ENCODE measurements at regions not wholly inside any gene's neighbourhood (a gene's known extent, or its start where the extent isn't known, plus 50 kb on each side); places are given as distances from the start of the nearest gene placed in this dataset.
A peak's percentile ranks its signal among the peaks of the same experiment; 100 is the strongest.

DNA sequence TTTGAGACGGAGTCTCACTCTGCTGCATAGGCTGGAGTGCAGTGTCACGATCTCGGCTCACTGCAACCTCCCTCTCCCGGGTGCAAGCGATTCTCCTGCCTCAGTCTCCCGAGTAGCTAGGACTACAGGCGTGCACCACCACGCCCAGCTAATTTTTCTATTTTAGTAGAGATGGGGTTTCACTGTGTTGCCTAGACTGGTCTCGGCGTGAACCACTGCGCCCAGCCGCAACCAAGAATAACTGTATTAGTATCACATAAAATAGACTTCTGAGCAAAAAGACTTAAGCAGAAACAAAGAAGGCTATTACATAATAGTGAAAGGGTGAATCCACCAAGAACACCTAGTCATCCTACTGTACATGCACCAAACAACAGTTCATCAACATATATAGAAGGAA, 67.6 kb upstream of the TFEC start:
- DNase-seq = no peak
- no peaks in the 10 kb centered on the region for H3K27me3 ChIP-seq (ENCODE audit: control insufficient read depth in 3 of 3, insufficient read depth in 3 of 3, low read length in 3 of 3)
- 94 to 97% (median 96%) methylated on average over 12 of the region's 12 CpGs for WGBS, 3 donors
- H3K36me3 ChIP-seq (ENCODE audit: control insufficient read depth in 3 of 3, insufficient read depth in 2 of 3, low read depth in 1 of 3, low read length in 3 of 3) = no peaks in the 10 kb centered on the region
- H3K4me3 ChIP-seq (ENCODE audit: low read depth in 1 of 3, low read length in 3 of 3) = no peak overlapping the region
- no peaks in the 10 kb centered on the region for H3K4me1 ChIP-seq (ENCODE audit: control insufficient read depth in 3 of 3, insufficient read depth in 2 of 3, low read depth in 1 of 3, low read length in 2 of 3)
- no peaks in the 10 kb centered on the region for H3K9me3 ChIP-seq (ENCODE audit: control insufficient read depth in 2 of 2, insufficient read depth in 1 of 2, low read depth in 1 of 2, low read length in 1 of 2)
- no peak for FAIRE-seq
- no peak overlapping the region for H3K27ac ChIP-seq (ENCODE audit: low read depth in 1 of 3, low read length in 2 of 3)

DNA sequence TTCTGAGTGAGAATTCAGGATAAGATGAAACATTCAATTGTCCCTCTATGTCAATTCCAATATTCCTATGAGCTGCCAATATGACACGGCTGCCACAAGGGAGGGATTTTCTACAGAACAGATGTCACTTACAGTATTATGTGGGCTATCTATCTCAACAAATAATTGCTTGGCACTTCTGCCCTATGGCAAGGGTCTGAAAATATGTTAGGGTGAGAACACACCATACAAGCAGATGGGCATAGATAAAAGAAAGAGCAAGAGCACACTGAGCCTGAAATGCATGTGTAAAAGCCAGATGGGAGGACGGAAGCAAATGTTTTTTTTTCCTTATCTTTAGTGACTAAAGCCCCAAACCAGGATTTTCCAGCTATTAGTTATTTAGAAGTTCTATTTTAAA, 70.1 kb upstream of the TFEC start:
- no peak overlapping the region for H3K4me3 ChIP-seq (ENCODE audit: low read depth in 1 of 3, low read length in 3 of 3)
- H3K4me1 ChIP-seq (ENCODE audit: control insufficient read depth in 3 of 3, insufficient read depth in 2 of 3, low read depth in 1 of 3, low read length in 2 of 3) = no peaks in the 10 kb centered on the region
- FAIRE-seq (no peak), DNase-seq (no peak)
- H3K36me3 ChIP-seq (ENCODE audit: control insufficient read depth in 3 of 3, insufficient read depth in 2 of 3, low read depth in 1 of 3, low read length in 3 of 3) = no peaks in the 10 kb centered on the region
- H3K9me3 ChIP-seq (ENCODE audit: control insufficient read depth in 2 of 2, insufficient read depth in 1 of 2, low read depth in 1 of 2, low read length in 1 of 2) = no peaks in the 10 kb centered on the region
- H3K27ac ChIP-seq (ENCODE audit: low read depth in 1 of 3, low read length in 2 of 3) = no peak overlapping the region
- no peaks in the 10 kb centered on the region for H3K27me3 ChIP-seq (ENCODE audit: control insufficient read depth in 3 of 3, insufficient read depth in 3 of 3, low read length in 3 of 3)
- 83 to 88% (median 86%) methylated on average over 2 of the region's 2 CpGs for WGBS, 3 donors

DNA sequence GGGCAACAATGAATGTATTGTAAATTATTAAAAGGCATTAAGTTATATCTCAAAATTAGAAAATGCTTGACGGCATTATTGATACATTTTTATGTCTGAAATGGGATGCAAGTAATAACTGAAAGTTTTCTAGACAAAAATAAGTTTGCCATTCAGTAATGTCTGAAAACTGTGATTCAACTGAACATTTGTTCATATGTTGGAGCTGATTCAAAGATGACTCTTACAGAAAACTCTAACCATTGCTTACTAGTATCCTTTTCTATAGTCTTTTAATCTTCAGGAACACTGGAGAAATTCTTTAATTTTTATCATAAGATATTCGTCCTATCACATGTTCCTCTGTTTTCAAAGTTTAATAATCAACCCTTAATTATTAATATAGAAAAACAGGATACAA, 71.1 kb upstream of the TFEC start:
- H3K27me3 ChIP-seq (ENCODE audit: control insufficient read depth in 3 of 3, insufficient read depth in 3 of 3, low read length in 3 of 3) = no peaks in the 10 kb centered on the region
- H3K36me3 ChIP-seq (ENCODE audit: control insufficient read depth in 3 of 3, insufficient read depth in 2 of 3, low read depth in 1 of 3, low read length in 3 of 3) = no peaks in the 10 kb centered on the region
- H3K27ac ChIP-seq (ENCODE audit: low read depth in 1 of 3, low read length in 2 of 3) = no peak overlapping the region
- WGBS, 3 donors = 56 to 83% (median 71%) methylated on average over 2 of the region's 2 CpGs
- DNase-seq = no peak
- H3K9me3 ChIP-seq (ENCODE audit: control insufficient read depth in 2 of 2, insufficient read depth in 1 of 2, low read depth in 1 of 2, low read length in 1 of 2) = no peaks in the 10 kb centered on the region
- no peaks in the 10 kb centered on the region for H3K4me1 ChIP-seq (ENCODE audit: control insufficient read depth in 3 of 3, insufficient read depth in 2 of 3, low read depth in 1 of 3, low read length in 2 of 3)
- no peak overlapping the region for H3K4me3 ChIP-seq (ENCODE audit: low read depth in 1 of 3, low read length in 3 of 3)
- no peak for FAIRE-seq

DNA sequence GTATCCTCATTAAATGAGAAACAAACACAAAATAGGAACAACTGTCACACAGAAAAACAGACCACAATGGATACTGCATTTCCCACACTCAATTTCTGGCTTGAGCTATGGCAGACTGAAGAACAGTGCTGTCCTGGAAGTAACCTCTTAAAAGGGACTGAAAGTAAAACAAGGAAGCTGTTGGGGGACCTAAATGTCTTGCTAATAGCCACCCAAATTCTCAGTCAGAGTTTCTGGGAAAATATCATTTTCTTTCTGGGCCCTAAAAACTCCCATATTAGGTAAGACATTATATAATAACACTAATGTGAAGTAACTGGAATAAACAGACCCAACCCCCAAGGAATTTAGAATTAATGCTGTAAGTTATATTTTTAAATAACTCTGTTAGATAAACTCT, 80.9 kb upstream of the TFEC start:
- no peaks in the 10 kb centered on the region for H3K27me3 ChIP-seq (ENCODE audit: control insufficient read depth in 3 of 3, insufficient read depth in 3 of 3, low read length in 3 of 3)
- H3K36me3 ChIP-seq (ENCODE audit: control insufficient read depth in 3 of 3, insufficient read depth in 2 of 3, low read depth in 1 of 3, low read length in 3 of 3) = no peaks in the 10 kb centered on the region
- H3K4me1 ChIP-seq (ENCODE audit: control insufficient read depth in 3 of 3, insufficient read depth in 2 of 3, low read depth in 1 of 3, low read length in 2 of 3) = no peaks in the 10 kb centered on the region
- FAIRE-seq (no peak), DNase-seq (no peak)
- peaks cover 0 to 5% of the 10 kb centered on the region in 2 donors for H3K9me3 ChIP-seq (ENCODE audit: control insufficient read depth in 2 of 2, insufficient read depth in 1 of 2, low read depth in 1 of 2, low read length in 1 of 2)
- H3K27ac ChIP-seq (ENCODE audit: low read depth in 1 of 3, low read length in 2 of 3) = no peak overlapping the region
- no peak overlapping the region for H3K4me3 ChIP-seq (ENCODE audit: low read depth in 1 of 3, low read length in 3 of 3)

DNA sequence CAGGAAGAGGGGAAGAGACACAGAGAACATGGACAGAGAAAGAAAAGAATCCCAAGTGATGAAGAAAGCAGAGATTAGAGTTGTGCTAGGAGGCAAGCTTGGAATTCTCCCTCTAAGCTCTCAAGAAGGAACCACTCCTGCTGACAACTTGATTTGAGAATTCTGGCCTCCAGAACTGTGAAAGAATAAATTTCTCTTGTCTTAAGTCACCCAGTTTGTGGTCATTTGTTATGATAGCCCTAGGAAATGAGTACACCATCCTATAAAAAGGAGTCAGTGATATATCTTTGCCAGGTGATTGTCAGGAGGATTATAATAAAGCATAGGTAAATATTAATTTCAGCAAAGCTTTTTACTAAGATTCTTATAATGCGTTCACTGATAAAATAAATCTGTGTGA, 82.7 kb upstream of the TFEC start:
- no peak for FAIRE-seq
- 90 to 96% (median 93%) methylated on average over 1 of the region's 1 CpG for WGBS, 3 donors
- H3K4me3 ChIP-seq (ENCODE audit: low read depth in 1 of 3, low read length in 3 of 3) = no peak overlapping the region
- H3K9me3 ChIP-seq (ENCODE audit: control insufficient read depth in 2 of 2, insufficient read depth in 1 of 2, low read depth in 1 of 2, low read length in 1 of 2) = peaks cover 0 to 5% of the 10 kb centered on the region in 2 donors
- H3K27me3 ChIP-seq (ENCODE audit: control insufficient read depth in 3 of 3, insufficient read depth in 3 of 3, low read length in 3 of 3) = no peaks in the 10 kb centered on the region
- no peaks in the 10 kb centered on the region for H3K4me1 ChIP-seq (ENCODE audit: control insufficient read depth in 3 of 3, insufficient read depth in 2 of 3, low read depth in 1 of 3, low read length in 2 of 3)
- DNase-seq = no peak
- no peak overlapping the region for H3K27ac ChIP-seq (ENCODE audit: low read depth in 1 of 3, low read length in 2 of 3)
- H3K36me3 ChIP-seq (ENCODE audit: control insufficient read depth in 3 of 3, insufficient read depth in 2 of 3, low read depth in 1 of 3, low read length in 3 of 3) = no peaks in the 10 kb centered on the region

DNA sequence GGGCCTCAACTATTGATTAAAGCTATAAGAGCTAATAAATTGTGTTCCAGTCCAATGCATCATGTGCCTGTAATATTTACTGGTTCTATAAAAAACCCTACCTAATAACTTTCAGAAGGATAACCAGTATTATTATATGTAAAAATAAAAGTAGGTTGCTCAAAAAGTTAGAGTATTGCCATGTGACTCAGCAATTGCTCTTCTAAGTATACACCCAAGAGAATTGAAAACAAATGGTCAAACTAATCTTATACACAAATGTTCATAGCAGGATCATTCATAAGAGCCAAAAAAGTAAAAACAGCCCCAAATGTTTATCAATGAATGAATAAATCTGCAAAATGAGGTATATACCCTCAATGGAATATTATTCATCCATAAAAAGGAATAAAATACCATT, 89.5 kb upstream of the TES start:
- Histone ChIP-seq H3K27me3 (ENCODE audit: control insufficient read depth in 3 of 3, insufficient read depth in 3 of 3, low read length in 3 of 3) (no peaks in the 10 kb centered on the region), H3K4me1 (ENCODE audit: control insufficient read depth in 3 of 3, insufficient read depth in 2 of 3, low read depth in 1 of 3, low read length in 2 of 3) (peaks cover 0 to 9% (median 0%) of the 10 kb centered on the region in 3 donors), H3K36me3 (ENCODE audit: control insufficient read depth in 3 of 3, insufficient read depth in 2 of 3, low read depth in 1 of 3, low read length in 3 of 3) (no peaks in the 10 kb centered on the region), H3K4me3 (ENCODE audit: low read depth in 1 of 3, low read length in 3 of 3) (no peak overlapping the region), H3K9me3 (ENCODE audit: control insufficient read depth in 2 of 2, insufficient read depth in 1 of 2, low read depth in 1 of 2, low read length in 1 of 2) (no peaks in the 10 kb centered on the region), H3K27ac (ENCODE audit: low read depth in 1 of 3, low read length in 2 of 3) (no peak overlapping the region)
- no peak for DNase-seq
- FAIRE-seq = no peak

DNA sequence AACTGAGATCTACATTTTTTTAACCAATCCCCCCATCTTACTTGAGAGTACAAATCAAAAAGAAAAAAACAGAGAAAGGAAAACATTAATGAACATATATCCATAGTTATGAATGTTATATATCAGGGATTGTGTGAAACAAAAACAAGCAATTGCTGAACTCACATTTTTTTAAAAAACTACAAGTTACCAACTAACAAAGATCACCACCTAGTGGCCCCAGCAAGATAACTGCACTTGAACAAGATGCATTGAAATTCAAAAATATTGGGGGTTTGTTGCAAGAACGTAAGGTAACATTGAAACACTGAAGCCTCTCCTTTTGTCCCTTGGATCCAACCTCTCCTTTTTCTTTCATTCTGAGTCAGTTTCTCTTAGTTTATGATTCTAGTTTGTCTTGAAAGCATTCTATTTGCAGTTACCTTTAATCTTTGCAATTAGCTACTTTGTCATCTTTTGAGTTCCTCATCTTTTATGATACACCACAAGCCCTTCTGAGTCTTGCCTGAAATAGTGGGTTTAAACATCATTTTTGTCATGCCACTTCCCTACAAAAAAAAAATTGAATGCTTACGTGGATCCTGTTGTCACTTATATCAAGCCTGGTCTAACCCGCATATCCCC, 87.3 kb upstream of the TES start:
- Histone ChIP-seq H3K4me1 (ENCODE audit: control insufficient read depth in 3 of 3, insufficient read depth in 2 of 3, low read depth in 1 of 3, low read length in 2 of 3) (peaks cover 0 to 9% (median 0%) of the 10 kb centered on the region in 3 donors), H3K27me3 (ENCODE audit: control insufficient read depth in 3 of 3, insufficient read depth in 3 of 3, low read length in 3 of 3) (no peaks in the 10 kb centered on the region), H3K36me3 (ENCODE audit: control insufficient read depth in 3 of 3, insufficient read depth in 2 of 3, low read depth in 1 of 3, low read length in 3 of 3) (no peaks in the 10 kb centered on the region), H3K4me3 (ENCODE audit: low read depth in 1 of 3, low read length in 3 of 3) (no peak overlapping the region), H3K27ac (ENCODE audit: low read depth in 1 of 3, low read length in 2 of 3) (no peak overlapping the region), H3K9me3 (ENCODE audit: control insufficient read depth in 2 of 2, insufficient read depth in 1 of 2, low read depth in 1 of 2, low read length in 1 of 2) (no peaks in the 10 kb centered on the region)
- 19 to 42% (median 38%) methylated on average over 3 of the region's 3 CpGs for WGBS, 3 donors
- peak; percentile 14 to 59 for DNase-seq
- FAIRE-seq = no peak

DNA sequence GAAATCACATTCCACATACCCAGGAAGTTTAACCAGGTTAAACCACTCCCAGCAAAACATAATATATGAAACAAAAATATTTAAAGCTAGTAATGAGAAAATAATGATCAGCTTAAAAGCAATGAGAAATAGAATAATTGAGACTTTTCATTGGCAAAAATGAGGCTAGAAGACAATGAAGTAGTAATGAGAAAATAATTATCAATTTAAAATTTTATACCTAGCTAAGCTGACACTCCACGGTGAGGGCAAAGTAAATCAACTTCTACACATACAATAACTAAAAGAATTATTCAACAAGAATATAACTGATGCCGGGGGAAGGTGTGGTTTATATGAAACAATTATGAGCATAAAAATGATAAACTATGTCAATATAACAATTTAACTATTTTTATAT, 82.2 kb upstream of the TES start:
- no peaks in the 10 kb centered on the region for H3K27me3 ChIP-seq (ENCODE audit: control insufficient read depth in 3 of 3, insufficient read depth in 3 of 3, low read length in 3 of 3)
- no peaks in the 10 kb centered on the region for H3K36me3 ChIP-seq (ENCODE audit: control insufficient read depth in 3 of 3, insufficient read depth in 2 of 3, low read depth in 1 of 3, low read length in 3 of 3)
- no peak overlapping the region for H3K4me3 ChIP-seq (ENCODE audit: low read depth in 1 of 3, low read length in 3 of 3)
- no peak for FAIRE-seq
- WGBS, 3 donors = 88 to 93% (median 89%) methylated on average over 2 of the region's 2 CpGs
- H3K4me1 ChIP-seq (ENCODE audit: control insufficient read depth in 3 of 3, insufficient read depth in 2 of 3, low read depth in 1 of 3, low read length in 2 of 3) = no peaks in the 10 kb centered on the region
- no peak for DNase-seq
- no peak overlapping the region for H3K27ac ChIP-seq (ENCODE audit: low read depth in 1 of 3, low read length in 2 of 3)
- H3K9me3 ChIP-seq (ENCODE audit: control insufficient read depth in 2 of 2, insufficient read depth in 1 of 2, low read depth in 1 of 2, low read length in 1 of 2) = no peaks in the 10 kb centered on the region

DNA sequence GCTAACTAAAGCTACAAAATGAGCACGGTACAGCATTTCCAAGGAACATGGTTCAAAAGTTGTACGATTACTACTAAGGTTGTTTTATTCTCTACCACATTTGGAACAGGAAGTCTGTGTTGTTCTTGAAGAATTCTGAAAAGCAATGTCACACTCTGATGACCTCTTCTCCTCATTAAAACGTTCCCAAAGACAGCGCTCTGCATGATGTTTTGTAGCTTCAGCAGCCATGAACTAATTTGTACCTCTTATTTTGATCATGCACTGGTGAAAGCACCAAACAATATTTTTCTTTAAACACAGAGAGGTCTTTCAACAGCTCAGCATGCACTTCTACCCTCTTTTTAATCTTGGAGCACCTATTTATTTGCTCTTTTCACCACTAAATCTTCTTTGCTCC, 75.0 kb upstream of the TES start:
- Histone ChIP-seq H3K4me1 (ENCODE audit: control insufficient read depth in 3 of 3, insufficient read depth in 2 of 3, low read depth in 1 of 3, low read length in 2 of 3) (no peaks in the 10 kb centered on the region), H3K9me3 (ENCODE audit: control insufficient read depth in 2 of 2, insufficient read depth in 1 of 2, low read depth in 1 of 2, low read length in 1 of 2) (no peaks in the 10 kb centered on the region), H3K27me3 (ENCODE audit: control insufficient read depth in 3 of 3, insufficient read depth in 3 of 3, low read length in 3 of 3) (no peaks in the 10 kb centered on the region), H3K36me3 (ENCODE audit: control insufficient read depth in 3 of 3, insufficient read depth in 2 of 3, low read depth in 1 of 3, low read length in 3 of 3) (no peaks in the 10 kb centered on the region), H3K4me3 (ENCODE audit: low read depth in 1 of 3, low read length in 3 of 3) (no peak overlapping the region), H3K27ac (ENCODE audit: low read depth in 1 of 3, low read length in 2 of 3) (no peak overlapping the region)
- 67 to 74% (median 71%) methylated on average over 4 of the region's 4 CpGs for WGBS, 3 donors
- no peak for FAIRE-seq
- DNase-seq = no peak

All from small intestine (tissue), 7 donors.